ENCODE measurements at regions not wholly inside any gene's neighbourhood (a gene's known extent, or its start where the extent isn't known, plus 50 kb on each side); places are given as distances from the start of the nearest gene placed in this dataset.

DNA sequence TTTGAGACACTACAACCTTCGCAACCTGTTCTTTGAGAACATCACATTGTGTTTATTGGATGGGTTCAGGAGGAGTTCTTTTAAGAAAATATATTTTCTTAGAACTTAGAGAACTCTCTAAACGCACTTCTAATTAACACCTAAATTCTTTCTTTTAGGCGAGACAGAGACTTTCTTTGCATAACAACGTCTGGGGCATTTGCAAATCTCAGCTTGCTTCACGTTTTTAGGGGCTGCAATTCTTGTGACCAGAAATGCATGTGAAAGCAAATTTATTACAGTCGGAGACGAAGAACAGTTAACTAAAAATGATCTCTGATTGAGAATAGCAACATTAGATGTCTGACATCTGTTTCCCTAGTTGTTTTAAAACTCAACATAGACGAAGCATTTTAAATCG, 568.3 kb upstream of the ZNF717 start (continued):
- TF ChIP-seq CHD7 (IDR thresholded peaks at IDR 0.05; ENCODE audit: insufficient replicate concordance, low read length) (peak; percentile 63), TAF1 (IDR thresholded peaks at IDR 0.05; ENCODE audit: low read depth, low read length) (no peak)

Measured in H1 (cell line).